H54 (cell line): ENCODE measurements at regions not wholly inside any gene's neighbourhood (a gene's known extent, or its start where the extent isn't known, plus 50 kb on each side); places are given as distances from the start of the nearest gene placed in this dataset.

ENCODE experiments used
- DNase-seq: peaks from one replicate; pipeline ENCODE4 v3.0.0; 2011; ENCODE audit warnings: low spot score, mixed read lengths; ENCODE audit not compliant: insufficient read length
- FAIRE-seq: peaks from 3 replicates; lab custom pipeline; 2011; peaks lifted over from hg19 to GRCh38; lab: Jason Lieb, UNC
- POLR2A ChIP-seq: IDR thresholded peaks from 2 replicates; pipeline ENCODE4 v1.6.1; 2011; ENCODE audit warnings: low read depth, mild to moderate bottlenecking, low read length

DNA sequence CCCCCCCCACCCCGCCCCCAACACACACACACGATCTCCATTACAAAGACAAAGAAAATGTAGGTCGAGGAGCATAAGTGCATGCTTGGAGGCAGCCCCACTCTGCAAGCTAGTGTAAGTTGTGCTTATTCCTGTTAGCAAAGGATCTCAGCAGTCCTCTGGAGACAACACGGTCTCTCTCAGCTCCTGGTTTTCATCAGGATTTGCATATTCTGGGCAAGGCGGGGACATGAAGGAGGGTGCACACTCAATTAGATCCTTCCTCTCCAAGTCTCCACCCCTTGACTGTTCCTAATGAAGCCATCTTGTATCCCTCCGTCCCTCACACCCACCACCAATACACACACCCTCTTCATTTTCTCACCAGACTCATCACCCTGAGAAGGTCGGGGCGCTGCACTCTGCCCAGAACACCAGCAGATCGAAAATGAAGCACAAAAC, 63.8 kb downstream of the MRPL46 start:
- TF ChIP-seq POLR2A = no peak
- FAIRE-seq = no peak

GRCh38 chr15:88401996-88402656, 65.1 kb downstream of the MRPL46 start:
- DNase-seq = no peak
- no peak for FAIRE-seq
- no peak for TF ChIP-seq POLR2A

More for the DNA sequence above, 63.8 kb downstream of the MRPL46 start:
- no peak for DNase-seq

DNA sequence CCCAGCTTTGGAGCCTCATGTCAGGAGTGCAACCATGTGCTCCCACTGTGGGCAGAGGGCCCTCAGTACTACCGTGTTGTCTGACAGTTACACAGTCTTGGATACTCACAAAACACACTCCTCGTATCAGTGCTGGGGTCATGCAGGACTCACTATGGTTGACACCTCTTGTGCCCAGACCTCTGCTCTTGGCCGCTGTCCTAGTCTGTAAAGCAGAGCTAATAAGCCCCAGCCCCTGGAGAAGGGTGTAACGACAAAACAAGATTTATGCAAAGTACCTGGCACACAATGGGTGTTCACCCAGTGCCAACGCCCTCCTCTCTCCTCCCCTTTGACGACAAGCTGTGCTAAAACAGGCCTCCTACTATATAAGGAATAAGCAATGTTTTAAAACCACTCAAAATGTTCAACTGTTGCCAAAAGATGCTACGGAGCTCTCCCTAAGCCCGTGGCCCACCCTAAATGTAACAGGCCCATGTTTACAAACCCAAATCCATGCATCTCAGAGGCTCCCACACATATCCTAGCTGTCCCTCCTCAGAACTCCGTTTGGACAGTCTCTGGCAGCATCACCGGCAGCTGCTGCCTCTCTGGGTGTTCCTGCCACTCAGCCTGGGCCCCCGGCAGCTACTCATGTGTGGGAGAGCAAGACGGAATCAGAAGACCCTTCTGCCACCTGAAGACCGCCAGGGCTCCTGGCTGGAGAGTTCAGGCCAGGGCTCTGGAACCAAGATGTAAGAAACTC, 65.8 kb downstream of the MRPL46 start:
- no peak for TF ChIP-seq POLR2A
- DNase-seq = no peak
- no peak for FAIRE-seq

DNA sequence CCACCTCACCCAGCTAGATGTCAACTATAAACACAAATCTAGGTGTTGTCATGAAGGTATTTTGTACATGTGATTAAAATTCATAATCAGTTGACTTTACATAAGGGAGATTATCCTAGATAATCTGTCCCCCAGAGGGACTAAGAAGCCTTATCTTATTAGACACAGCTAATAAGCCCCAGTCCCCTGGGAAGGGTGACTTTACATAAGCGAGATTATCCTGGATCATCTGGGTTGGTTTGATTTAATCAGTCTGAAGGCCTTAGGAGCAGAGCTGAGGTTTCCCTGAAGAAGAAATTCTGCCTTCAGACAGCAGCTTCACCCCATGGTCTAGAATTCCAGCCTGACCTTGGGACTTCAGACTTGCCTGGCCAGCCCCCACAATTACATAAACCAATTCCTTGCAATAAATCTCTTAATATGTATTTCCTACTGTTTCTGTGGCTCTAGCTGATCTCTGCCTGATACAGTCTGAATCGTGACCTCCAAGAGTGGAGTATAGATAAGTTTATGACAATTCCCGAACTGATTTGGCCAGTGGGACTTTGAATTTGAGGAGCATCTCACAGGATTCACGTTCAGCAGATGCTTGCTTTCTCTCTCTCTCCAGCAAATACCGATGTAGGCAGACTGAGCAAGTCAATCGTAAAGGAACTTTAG, 66.5 kb downstream of the MRPL46 start:
- DNase-seq (no peak), FAIRE-seq (no peak)
- no peak for TF ChIP-seq POLR2A

DNA sequence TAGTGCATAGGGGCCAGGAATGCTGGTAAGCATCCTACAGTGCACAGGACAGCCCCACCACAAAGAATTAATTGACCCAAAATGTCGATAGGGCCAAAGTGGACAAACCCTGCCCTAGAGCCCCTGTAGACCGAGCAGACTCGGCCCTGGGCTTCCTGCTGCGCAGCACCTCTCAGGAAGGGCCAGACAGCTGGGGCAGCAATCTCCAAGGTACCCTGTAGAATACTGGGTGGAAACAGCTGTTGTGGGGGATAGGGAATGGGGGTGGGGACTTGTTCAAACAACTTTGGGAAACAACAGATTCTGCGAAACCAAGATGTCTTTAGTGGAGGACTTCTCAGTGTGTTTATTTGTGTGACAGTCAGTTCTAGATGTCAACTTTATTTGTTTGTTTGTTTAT, 67.1 kb downstream of the MRPL46 start:
- TF ChIP-seq POLR2A = no peak
- FAIRE-seq (no peak), DNase-seq (no peak)

- no peak for TF ChIP-seq POLR2A
- DNase-seq (no peak), FAIRE-seq (no peak)
Measured at GRCh38 chr15:88399021-88399685, 68.0 kb downstream of the MRPL46 start.

GRCh38 chr15:88398011-88398410, 69.2 kb downstream of the MRPL46 start:
- no peak for DNase-seq
- no peak for TF ChIP-seq POLR2A
- no peak for FAIRE-seq

DNA sequence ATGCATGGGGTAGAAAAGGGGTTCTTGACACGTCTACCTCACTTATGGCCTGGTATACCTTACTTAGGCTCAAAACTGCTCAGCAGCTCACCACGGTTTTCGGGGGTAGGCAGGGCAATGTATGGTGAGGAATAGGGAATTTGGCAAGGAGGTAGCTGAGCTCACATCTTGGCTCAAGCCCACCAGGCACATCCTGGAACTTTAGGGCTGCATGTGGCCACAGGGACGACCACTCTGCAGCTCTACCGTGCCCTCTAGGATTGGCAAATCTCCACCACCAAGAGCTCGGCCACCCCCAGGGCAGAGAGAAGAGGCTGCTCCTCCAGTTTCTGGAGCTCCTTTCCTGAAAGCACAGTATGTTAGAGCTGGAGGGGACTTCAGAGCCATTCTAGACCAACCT, 69.7 kb downstream of the MRPL46 start:
- no peak for DNase-seq
- no peak for FAIRE-seq
- no peak for TF ChIP-seq POLR2A

DNA sequence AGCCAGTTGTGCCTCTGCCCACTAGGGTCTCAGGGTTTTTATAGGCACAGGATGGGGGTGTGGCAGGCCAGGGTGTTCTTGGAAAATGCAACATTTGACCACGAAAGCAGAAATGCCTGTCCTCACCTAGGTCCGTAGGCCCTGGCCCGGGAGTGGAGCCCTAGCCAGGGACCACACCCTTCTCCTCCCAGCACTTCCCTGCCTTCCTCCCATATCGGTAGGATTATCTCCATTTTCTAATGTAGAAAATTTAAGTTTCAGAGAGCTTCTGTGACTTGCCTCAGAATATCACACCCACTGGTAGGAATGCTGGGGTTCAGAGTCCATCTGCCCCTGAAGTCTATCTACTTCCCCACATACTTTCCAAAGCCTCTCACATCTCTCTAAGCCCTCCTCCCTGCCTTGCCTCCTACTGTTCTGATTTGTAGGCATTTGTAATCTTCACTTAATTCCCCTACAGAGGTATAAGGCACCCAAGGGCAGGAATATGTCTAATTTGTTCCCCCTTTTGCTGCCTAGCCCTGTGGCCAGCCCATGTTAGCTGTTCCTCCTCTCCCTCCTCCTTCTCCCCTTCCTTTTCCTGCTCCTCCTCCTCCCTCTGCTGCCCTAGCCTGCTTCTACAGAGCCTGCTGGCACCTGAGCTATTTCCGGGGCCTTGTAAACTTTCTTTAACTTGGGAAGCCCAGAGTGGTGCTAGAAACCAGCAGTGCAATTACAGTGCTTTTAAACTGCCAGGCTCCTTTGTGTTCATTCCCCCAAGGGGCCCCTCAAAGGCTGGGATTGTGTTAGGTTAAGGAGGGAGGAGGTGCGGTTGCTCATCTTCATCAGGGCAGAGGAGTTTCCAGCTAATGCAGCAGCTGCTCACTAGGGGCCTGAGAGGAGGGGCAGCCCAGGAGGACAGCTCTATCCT, 71.1 kb downstream of the MRPL46 start:
- DNase-seq (no peak), FAIRE-seq (no peak)
- no peak for TF ChIP-seq POLR2A

DNA sequence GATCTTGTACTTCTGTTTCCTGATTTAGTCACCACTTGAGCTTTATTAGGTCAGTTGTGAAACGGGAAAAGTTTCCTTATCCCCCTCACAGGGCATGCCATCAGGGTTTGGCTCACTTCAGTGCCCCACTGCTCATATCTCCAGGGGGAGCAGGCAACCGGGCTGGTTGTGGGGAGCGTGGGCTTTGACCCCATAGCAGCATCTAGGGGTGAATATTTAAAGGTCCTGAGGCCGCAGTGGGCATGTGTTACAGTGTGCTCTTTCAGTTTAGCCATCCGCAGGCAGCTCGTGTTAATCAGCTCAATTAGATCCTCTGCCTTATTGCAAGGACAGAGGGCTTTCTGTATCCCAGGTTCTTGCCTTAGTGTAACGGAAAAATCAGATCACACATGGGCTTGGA, 71.9 kb downstream of the MRPL46 start:
- TF ChIP-seq POLR2A = no peak
- FAIRE-seq (no peak), DNase-seq (no peak)

GRCh38 chr15:88394553-88395145, 72.5 kb downstream of the MRPL46 start:
- DNase-seq (no peak), FAIRE-seq (no peak)
- TF ChIP-seq POLR2A = no peak

DNA sequence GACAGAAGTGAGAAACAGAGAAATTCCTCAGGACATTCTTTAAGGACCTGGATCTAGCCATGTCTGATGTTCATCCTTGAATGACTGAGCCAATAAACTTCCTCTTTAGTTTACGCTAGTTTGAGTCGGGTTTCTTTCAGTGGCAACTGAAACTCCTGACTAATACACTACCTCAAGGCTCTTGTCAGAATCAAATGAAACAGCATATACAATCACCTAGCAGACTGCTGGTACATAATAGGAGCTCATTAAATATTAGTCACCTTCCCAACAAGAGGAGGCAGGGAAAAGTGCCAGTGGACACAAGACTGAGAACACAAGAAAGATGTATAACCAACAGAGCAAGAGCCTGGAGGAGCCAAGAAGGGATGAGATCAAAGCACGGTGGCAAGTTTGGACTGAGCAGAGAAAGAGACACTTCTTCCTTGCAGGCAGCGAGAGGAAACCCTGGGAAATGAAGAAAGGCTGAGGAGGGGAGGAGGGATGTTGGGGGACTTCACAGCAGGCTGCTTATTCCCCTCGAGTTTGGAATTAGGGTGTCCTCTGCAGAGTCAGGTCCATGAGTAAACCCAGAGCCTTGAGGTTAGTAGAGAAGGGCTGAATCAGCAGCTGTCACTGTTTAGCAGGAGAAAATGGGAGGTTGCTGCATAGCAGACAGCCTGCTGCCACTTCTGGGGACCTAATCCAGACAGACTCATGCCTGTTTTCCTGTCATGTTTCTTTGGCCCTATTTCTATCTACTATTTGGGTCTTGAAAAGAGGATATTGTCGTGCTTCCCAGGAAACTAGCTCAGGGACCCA, 73.3 kb downstream of the MRPL46 start:
- DNase-seq (no peak), FAIRE-seq (no peak)
- TF ChIP-seq POLR2A = no peak
